ENCODE measurements at regions not wholly inside any gene's neighbourhood (a gene's known extent, or its start where the extent isn't known, plus 50 kb on each side); places are given as distances from the start of the nearest gene placed in this dataset.
A peak's percentile ranks its signal among the peaks of the same experiment; 100 is the strongest.

DNA sequence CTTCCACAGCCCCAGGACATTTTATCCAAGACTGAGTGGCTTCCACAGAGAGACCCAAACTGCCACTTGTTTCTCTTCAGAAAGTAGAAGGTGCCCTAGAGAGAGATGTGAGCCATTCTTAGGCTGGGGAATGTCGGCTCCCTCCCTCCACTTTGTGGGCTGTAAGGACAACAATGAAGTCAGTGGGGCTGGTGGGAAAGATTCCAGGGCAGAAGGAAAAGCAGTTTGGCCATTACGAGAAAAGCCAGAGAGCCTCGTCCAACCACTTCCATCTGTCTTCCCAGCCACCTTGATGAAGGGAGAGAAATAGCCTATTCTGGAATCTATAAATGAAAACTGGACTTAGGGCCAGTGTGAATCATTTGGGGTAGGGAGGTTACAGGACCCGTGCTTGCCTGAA, 382.5 kb downstream of the NXPE2 start:
- Histone ChIP-seq H3K4me2 (ENCODE audit: low read length) (no peak overlapping the region), H2AFZ (ENCODE audit: low read depth, low read length) (no peak overlapping the region), H3K4me1 (ENCODE audit: insufficient read depth, low read length) (no peaks in the 10 kb centered on the region), H3K27me3 (ENCODE audit: insufficient read depth, low read length) (no peaks in the 10 kb centered on the region), H4K20me1 (ENCODE audit: insufficient read depth, low read length) (no peaks in the 10 kb centered on the region), H3K9ac (ENCODE audit: low read length) (no peak overlapping the region), H3K27ac (ENCODE audit: low read depth, low read length) (no peak overlapping the region), H3K4me3 (ENCODE audit: insufficient read depth, low read depth, low read length) (no peak overlapping the region), H3K79me2 (ENCODE audit: insufficient read depth, low read length) (no peaks in the 10 kb centered on the region), H3K9me3 (ENCODE audit: insufficient read depth, low read depth, low read length) (no peaks in the 10 kb centered on the region), H3K36me3 (ENCODE audit: insufficient read depth, low read length) (no peaks in the 10 kb centered on the region)
- DNase-seq (ENCODE audit: low read depth) (peak; percentile 59), FAIRE-seq (no peak)
- Mint-ChIP-seq H3K27ac (ENCODE audit: unreplicated experiment) (no peak overlapping the region), H3K4me3 (ENCODE audit: unreplicated experiment) (no peak overlapping the region), H3K36me3 (ENCODE audit: low read depth, unreplicated experiment) (peaks cover 3% of the 10 kb centered on the region), H3K9me3 (ENCODE audit: unreplicated experiment) (peaks cover 20% of the 10 kb centered on the region), H3K4me1 (ENCODE audit: low read depth, unreplicated experiment) (no peaks in the 10 kb centered on the region), H3K27me3 (ENCODE audit: low read depth, unreplicated experiment) (peaks cover 26% of the 10 kb centered on the region)
- TF ChIP-seq, protein P1, sequence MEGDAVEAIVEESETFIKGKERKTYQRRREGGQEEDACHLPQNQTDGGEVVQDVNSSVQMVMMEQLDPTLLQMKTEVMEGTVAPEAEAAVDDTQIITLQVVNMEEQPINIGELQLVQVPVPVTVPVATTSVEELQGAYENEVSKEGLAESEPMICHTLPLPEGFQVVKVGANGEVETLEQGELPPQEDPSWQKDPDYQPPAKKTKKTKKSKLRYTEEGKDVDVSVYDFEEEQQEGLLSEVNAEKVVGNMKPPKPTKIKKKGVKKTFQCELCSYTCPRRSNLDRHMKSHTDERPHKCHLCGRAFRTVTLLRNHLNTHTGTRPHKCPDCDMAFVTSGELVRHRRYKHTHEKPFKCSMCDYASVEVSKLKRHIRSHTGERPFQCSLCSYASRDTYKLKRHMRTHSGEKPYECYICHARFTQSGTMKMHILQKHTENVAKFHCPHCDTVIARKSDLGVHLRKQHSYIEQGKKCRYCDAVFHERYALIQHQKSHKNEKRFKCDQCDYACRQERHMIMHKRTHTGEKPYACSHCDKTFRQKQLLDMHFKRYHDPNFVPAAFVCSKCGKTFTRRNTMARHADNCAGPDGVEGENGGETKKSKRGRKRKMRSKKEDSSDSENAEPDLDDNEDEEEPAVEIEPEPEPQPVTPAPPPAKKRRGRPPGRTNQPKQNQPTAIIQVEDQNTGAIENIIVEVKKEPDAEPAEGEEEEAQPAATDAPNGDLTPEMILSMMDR (IDR thresholded peaks at IDR 0.05; ENCODE audit: insufficient read depth, low read depth, low read length) = no peak
- no peak for TF ChIP-seq EZH2 (IDR thresholded peaks at IDR 0.05; ENCODE audit: insufficient read depth, low read length)

DNA sequence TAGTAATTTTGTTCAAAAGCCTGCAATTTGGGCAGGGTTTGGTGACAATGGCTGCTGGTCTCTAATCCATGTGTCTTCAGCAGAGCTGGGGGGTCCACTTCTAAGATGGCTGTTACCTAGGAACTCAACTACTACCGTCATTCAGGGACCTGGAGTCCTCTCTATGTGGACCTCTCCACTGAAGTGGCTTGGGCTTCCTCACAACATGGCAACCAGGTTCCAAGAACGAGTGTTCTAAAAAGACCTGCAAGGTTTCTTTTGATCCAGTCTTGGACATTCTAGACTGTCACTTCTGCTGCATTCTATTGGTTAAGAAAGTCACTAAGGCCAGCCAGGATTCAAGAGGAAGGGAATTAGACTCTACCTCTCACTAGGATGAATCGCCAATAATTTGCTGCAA, 387.0 kb downstream of the NXPE2 start:
- H3K27ac Mint-ChIP-seq (ENCODE audit: unreplicated experiment) = no peak overlapping the region
- H3K36me3 Mint-ChIP-seq (ENCODE audit: low read depth, unreplicated experiment) = no peaks in the 10 kb centered on the region
- Histone ChIP-seq H3K27ac (ENCODE audit: low read depth, low read length) (no peak overlapping the region), H3K9me3 (ENCODE audit: insufficient read depth, low read depth, low read length) (no peaks in the 10 kb centered on the region), H3K9ac (ENCODE audit: low read length) (no peak overlapping the region), H3K4me2 (ENCODE audit: low read length) (no peak overlapping the region), H4K20me1 (ENCODE audit: insufficient read depth, low read length) (no peaks in the 10 kb centered on the region), H3K79me2 (ENCODE audit: insufficient read depth, low read length) (no peaks in the 10 kb centered on the region), H3K4me1 (ENCODE audit: insufficient read depth, low read length) (no peaks in the 10 kb centered on the region), H3K27me3 (ENCODE audit: insufficient read depth, low read length) (no peaks in the 10 kb centered on the region), H3K4me3 (ENCODE audit: insufficient read depth, low read depth, low read length) (no peak overlapping the region), H3K36me3 (ENCODE audit: insufficient read depth, low read length) (no peaks in the 10 kb centered on the region), H2AFZ (ENCODE audit: low read depth, low read length) (no peak overlapping the region)
- H3K9me3 Mint-ChIP-seq (ENCODE audit: unreplicated experiment) = peaks cover 8% of the 10 kb centered on the region
- H3K4me3 Mint-ChIP-seq (ENCODE audit: unreplicated experiment) = no peak overlapping the region
- FAIRE-seq = no peak
- DNase-seq (ENCODE audit: low read depth) = no peak
- TF ChIP-seq, protein P1 (IDR thresholded peaks at IDR 0.05; ENCODE audit: insufficient read depth, low read depth, low read length) = no peak
- TF ChIP-seq EZH2 (IDR thresholded peaks at IDR 0.05; ENCODE audit: insufficient read depth, low read length) = no peak
- H3K27me3 Mint-ChIP-seq (ENCODE audit: low read depth, unreplicated experiment) = peaks cover 24% of the 10 kb centered on the region
- no peaks in the 10 kb centered on the region for H3K4me1 Mint-ChIP-seq (ENCODE audit: low read depth, unreplicated experiment)

DNA sequence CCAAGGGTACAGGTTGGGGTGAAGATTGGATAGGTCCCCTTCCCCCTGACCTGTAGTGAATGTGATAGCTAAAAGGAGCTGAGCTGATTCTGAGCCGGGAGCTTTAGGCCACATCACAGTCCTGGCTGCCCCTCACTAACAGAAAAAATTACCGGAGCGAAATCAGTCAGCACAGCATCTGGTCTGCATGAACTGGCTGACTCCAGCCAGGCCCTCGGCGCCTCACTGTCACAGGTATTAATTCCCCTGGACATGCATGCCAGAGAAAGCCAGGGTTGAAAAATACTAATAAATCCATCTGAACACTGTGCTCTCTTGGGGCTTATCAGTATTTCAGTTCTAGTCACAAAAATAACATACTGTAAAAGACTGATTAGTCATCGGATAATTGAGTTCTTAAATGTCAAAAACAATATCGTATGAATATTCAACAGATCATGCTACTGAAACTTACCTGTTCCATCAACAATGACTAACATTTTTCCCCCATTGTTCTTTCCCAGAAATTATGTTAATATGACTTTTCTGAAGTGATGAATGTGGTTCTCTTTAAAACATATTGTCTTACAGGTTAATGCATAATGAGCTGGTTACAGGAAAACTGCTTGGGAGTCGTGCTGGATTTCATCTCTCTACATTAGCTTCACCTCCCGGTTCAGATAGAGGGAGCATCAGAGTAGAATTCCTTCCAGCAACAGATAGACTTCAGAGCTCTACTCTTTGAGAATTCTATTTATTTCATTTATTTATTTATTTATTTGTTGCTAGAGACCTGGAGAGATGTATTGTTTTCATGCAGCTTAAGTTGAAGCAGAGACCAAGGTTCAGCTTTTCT, 387.7 kb downstream of the NXPE2 start:
- H3K4me1 ChIP-seq (ENCODE audit: insufficient read depth, low read length) = no peaks in the 10 kb centered on the region
- H3K9me3 ChIP-seq (ENCODE audit: insufficient read depth, low read depth, low read length) = no peaks in the 10 kb centered on the region
- no peak overlapping the region for H2AFZ ChIP-seq (ENCODE audit: low read depth, low read length)
- Mint-ChIP-seq H3K4me1 (ENCODE audit: low read depth, unreplicated experiment) (no peaks in the 10 kb centered on the region), H3K9me3 (ENCODE audit: unreplicated experiment) (peaks cover 8% of the 10 kb centered on the region), H3K36me3 (ENCODE audit: low read depth, unreplicated experiment) (no peaks in the 10 kb centered on the region), H3K4me3 (ENCODE audit: unreplicated experiment) (no peak overlapping the region), H3K27ac (ENCODE audit: unreplicated experiment) (no peak overlapping the region), H3K27me3 (ENCODE audit: low read depth, unreplicated experiment) (peaks cover 21% of the 10 kb centered on the region)
- H3K27me3 ChIP-seq (ENCODE audit: insufficient read depth, low read length) = no peaks in the 10 kb centered on the region
- no peaks in the 10 kb centered on the region for H3K79me2 ChIP-seq (ENCODE audit: insufficient read depth, low read length)
- FAIRE-seq = no peak
- no peak overlapping the region for H3K9ac ChIP-seq (ENCODE audit: low read length)
- no peak overlapping the region for H3K27ac ChIP-seq (ENCODE audit: low read depth, low read length)
- H3K4me2 ChIP-seq (ENCODE audit: low read length) = no peak overlapping the region
- H3K36me3 ChIP-seq (ENCODE audit: insufficient read depth, low read length) = no peaks in the 10 kb centered on the region
- peak; percentile 18 for DNase-seq (ENCODE audit: low read depth)
- no peak overlapping the region for H3K4me3 ChIP-seq (ENCODE audit: insufficient read depth, low read depth, low read length)
- H4K20me1 ChIP-seq (ENCODE audit: insufficient read depth, low read length) = no peaks in the 10 kb centered on the region
- TF ChIP-seq, protein P1 (IDR thresholded peaks at IDR 0.05; ENCODE audit: insufficient read depth, low read depth, low read length) = no peak
- TF ChIP-seq EZH2 (IDR thresholded peaks at IDR 0.05; ENCODE audit: insufficient read depth, low read length) = no peak

Measured in astrocyte (in vitro differentiated cells and primary cell).